ENCODE measurements at regions not wholly inside any gene's neighbourhood (a gene's known extent, or its start where the extent isn't known, plus 50 kb on each side); places are given as distances from the start of the nearest gene placed in this dataset.

DNA sequence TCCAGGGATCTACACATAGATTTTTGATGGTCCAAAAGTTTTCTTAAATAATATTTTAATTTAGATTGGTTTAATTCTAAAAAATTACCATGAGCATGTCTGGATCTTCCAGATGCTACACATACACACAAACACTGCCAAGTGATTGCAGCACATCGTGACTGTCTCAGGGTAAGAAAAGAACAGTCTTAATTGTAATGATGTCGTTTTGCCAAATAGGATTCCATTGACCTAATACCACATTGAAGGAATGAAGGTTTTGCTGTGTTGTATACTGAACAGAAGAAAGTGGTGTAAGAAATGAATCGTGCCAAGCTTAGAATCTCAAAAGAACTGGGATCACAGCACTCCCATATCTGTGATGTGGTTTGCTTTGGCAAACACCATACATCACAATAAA, 633.3 kb upstream of the CAMK1G start:
- TF ChIP-seq POLR2A (IDR thresholded peaks at IDR 0.05; ENCODE audit: low read depth, low read length) (no peak), PAX5 (IDR thresholded peaks at IDR 0.05; ENCODE audit: insufficient read depth, low read length, severe bottlenecking) (no peak)

All from GM12891 (cell line).